ENCODE measurements at regions not wholly inside any gene's neighbourhood (a gene's known extent, or its start where the extent isn't known, plus 50 kb on each side); places are given as distances from the start of the nearest gene placed in this dataset.

GRCh38 chr10:126734015-126734414 lies 63.5 kb upstream of the C10orf90 start:
- no peak for DNase-seq (ENCODE audit: extremely low read depth, low read depth)
- TF ChIP-seq, protein P1, sequence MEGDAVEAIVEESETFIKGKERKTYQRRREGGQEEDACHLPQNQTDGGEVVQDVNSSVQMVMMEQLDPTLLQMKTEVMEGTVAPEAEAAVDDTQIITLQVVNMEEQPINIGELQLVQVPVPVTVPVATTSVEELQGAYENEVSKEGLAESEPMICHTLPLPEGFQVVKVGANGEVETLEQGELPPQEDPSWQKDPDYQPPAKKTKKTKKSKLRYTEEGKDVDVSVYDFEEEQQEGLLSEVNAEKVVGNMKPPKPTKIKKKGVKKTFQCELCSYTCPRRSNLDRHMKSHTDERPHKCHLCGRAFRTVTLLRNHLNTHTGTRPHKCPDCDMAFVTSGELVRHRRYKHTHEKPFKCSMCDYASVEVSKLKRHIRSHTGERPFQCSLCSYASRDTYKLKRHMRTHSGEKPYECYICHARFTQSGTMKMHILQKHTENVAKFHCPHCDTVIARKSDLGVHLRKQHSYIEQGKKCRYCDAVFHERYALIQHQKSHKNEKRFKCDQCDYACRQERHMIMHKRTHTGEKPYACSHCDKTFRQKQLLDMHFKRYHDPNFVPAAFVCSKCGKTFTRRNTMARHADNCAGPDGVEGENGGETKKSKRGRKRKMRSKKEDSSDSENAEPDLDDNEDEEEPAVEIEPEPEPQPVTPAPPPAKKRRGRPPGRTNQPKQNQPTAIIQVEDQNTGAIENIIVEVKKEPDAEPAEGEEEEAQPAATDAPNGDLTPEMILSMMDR (IDR thresholded peaks at IDR 0.05; ENCODE audit: low read depth, low read length), result no peak

DNA sequence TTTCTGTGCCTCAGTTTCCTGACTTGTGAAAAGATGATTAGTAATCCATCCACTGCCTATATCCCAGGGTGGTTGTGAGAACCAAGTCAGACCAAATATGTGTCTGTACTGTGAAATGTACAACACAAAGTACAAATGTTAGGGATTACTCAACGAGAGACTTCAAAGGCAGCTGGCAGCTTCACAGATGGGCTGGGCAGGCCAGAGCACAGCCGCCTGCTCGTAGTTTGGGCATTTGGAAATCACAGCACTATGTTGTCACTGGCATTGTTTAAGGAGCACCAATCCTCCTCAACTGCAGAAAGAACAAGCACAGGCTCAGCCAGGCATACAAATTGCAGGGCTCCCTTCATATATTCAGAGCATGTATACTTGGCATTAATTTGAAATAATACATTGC lies 64.5 kb upstream of the C10orf90 start:
- DNase-seq (ENCODE audit: extremely low read depth, low read depth), result no peak
- TF ChIP-seq, protein P1 (IDR thresholded peaks at IDR 0.05; ENCODE audit: low read depth, low read length), result no peak

DNA sequence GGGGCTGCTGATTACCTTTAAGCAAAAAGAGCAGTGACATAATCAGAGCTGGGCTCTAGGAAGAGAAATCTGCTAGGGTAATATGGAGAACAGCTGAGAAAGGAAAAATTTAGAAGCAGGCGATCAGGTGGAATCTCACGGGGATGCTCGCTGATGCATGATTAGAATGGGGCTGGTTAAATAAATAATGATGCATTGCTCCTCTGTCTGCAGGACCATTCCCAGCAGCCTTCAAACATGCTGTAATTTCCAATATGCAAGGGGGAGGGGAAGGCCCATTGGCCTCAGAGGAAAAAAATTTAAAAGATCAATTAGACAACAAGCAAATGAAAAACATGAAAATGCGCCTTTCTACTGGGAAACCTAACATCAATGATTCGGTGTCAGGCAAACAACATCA lies 65.6 kb upstream of the C10orf90 start:
- no peak for DNase-seq (ENCODE audit: extremely low read depth, low read depth)
- TF ChIP-seq, protein P1 (IDR thresholded peaks at IDR 0.05; ENCODE audit: low read depth, low read length), result no peak

DNA sequence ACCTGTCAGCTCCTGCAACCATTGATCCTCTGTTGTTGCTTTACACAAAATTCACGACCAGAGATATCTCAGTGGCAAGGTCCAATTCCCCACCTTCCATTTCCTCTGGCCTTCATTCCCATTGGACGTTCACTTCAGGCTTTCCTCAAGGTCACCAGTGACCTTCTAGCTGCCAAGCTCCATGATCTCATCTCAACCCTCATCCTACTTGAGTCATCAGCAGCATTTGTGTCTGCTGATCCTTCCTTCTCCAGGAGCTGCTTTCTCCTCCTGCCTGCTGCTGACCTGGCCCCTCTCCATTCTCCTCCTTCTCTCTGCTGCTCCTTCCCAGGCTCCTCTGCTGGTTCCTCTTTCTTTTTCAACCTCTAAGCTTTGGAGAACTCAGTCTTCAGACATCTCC lies 66.2 kb upstream of the C10orf90 start:
- no peak for DNase-seq (ENCODE audit: extremely low read depth, low read depth)
- TF ChIP-seq, protein P1 (IDR thresholded peaks at IDR 0.05; ENCODE audit: low read depth, low read length), result no peak

- DNase-seq (ENCODE audit: extremely low read depth, low read depth), result no peak
- TF ChIP-seq, protein P1 (IDR thresholded peaks at IDR 0.05; ENCODE audit: low read depth, low read length), result no peak
These were observed 67.5 kb upstream of the C10orf90 start for GRCh38 chr10:126738001-126738400.

DNA sequence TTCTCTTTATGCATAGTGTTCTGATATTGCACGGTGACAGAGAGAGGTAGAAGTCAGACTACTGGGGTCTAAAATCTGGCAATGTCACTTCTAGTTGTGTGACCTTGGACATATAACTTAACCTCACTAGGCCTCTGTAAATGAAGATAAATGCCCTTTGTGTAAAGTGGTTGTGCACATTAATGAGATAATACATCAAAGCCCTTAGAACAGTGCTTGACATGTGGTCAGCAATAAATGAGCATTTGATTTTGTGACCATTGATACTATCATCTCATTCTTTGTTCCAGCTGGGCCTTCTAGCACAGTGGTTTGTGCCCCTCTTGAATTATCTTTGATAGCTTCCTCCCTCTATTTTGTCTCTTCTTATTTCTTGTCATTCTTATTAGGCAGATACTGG lies 74.1 kb upstream of the C10orf90 start:
- TF ChIP-seq, protein P1 (IDR thresholded peaks at IDR 0.05; ENCODE audit: low read depth, low read length), result no peak
- DNase-seq (ENCODE audit: extremely low read depth, low read depth), result no peak

DNA sequence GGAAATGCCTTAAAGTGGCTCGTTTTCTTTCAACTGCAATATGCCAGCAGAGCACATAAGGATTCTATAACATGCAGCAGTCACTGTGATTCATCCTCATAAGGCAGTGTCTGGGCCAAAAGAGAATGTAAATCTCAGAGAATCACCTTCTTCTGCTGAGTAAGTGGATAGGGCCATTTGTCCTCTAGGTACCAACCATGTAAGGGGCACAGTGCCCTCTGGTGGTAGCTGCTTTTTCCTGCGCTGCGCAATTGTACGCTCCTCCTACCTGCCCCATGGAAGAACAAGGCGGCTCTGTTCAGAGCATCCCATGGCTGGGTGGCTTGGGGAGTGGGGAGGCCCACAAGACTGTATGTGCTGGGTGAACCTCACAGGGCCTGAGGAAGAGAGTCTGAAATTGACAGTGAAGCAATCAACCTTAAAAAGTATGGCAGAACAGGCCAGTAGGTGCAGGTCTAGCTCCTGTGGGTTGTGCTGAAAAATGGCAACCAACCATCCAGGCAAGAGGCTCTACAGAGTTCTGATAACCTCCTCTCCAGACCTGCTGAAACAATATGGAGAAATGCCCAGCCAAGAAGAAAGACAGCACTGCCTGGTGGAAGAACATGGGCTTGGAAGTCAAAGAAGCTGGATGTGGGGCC lies 78.6 kb upstream of the C10orf90 start:
- TF ChIP-seq, protein P1 (IDR thresholded peaks at IDR 0.05; ENCODE audit: low read depth, low read length), result peak; percentile 91
- DNase-seq (ENCODE audit: extremely low read depth, low read depth), result peak; percentile 52

All from AG09319 (cell line).